ENCODE measurements at regions not wholly inside any gene's neighbourhood (a gene's known extent, or its start where the extent isn't known, plus 50 kb on each side); places are given as distances from the start of the nearest gene placed in this dataset.
"Not testable (repeated sequence)": the region's sequence is repeated elsewhere in the genome, so short reads cannot be mapped to it uniquely, and the experiment has no call there.

GRCh38 chr9:104276709-104277245 is 182.7 kb downstream of the SMC2 start:
- DNase-seq = no peak

GRCh38 chr9:104278929-104279496 is 184.9 kb downstream of the SMC2 start:
- no peak for DNase-seq

DNA sequence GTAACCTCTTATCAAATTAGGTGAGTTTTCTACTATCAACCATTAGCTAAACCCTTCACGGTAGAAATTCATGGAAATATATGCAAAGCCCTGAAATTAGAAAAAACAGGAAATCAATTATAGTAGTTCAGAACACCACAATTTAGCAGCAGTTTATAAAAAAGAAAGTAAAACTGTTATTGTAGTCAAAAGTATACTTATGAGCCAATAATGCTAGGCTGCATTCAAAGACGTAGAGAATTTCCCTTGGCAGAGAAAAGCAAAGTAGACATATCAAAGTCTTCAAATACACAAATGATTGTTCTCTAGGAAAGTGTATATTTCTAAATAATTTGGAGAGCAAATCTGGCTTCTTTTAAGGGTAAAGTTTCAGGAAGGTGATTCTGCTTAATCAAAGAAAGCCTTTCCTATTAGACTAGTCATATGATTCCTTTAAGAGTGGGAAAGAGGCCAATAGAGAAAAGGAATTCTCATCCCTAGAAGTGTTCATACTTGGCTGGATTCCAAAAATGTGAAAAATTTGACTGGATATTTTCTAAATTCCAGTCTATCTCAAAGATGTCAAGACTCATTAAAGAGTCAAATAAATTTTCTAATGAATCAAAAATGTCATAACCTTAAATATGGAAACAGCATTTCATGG is 185.5 kb downstream of the SMC2 start:
- DNase-seq = no peak

DNA sequence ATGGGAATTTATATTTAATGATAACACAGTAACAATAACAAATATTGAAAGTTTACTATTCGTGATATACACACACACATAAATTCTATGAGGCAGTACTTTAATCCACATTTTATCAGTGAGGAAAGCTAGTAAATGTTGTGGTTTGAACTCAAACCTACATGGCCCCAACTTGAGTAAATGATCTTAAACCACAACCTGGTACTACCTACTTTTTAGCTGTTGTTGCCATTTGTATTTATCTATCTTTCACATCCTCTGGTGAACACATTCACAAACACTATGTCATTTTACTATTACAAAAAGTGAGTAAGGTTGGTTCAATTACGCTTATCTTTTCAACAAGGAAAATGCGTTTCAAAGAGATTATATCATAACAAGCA is 186.1 kb downstream of the SMC2 start:
- no peak for DNase-seq

- no peak for DNase-seq
Measured at GRCh38 chr9:104280711-104281110, 186.6 kb downstream of the SMC2 start.

- no peak for DNase-seq
Measured at GRCh38 chr9:104286187-104286586, 192.1 kb downstream of the SMC2 start.

DNA sequence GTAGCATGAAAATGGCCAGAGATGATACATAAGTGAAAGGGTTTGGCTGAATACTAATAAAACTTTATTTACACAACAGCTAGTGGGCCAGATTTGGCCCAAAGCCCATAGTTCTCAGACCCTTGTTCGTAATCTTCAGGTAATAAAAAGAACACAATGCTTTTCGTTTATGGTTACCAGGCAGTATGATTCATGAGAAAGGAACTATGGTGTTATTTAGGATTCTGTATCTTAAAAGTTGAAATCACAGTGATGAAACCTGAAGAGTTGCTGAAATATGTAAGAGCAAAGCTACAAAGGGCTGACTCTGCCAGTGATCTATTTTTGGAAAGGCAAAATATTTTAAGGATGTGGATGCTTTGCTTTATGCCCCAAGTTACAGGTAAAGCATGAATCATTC is 192.7 kb downstream of the SMC2 start:
- DNase-seq = no peak

DNA sequence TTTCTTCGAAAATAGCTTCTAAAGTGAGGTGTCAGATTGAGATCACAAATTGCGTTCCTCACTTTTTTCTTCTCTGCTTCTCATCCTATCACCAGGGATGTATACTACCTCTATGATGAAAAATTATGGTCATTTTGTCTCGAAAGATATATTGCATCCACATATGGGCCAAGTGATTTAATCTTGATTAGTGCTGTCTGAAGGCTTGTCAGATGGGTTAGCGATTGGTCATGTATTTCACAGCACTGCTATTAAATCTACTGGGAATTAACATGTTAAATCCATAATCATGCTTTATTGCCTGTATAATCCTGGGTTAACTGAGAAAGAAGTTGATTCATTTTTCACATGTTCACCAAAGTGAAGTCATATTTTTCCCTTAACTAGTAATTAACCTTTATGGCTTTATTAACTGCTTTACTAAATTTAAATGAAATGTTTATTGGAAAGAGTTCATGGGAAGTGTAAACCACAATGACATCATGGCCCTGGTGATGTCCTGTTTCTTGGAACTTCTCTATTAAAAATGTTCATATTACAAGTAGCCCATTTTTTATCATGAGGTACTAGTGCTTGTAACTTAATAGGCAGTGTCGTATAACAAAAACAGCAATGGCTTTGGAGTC is 193.3 kb downstream of the SMC2 start:
- DNase-seq = no peak

DNA sequence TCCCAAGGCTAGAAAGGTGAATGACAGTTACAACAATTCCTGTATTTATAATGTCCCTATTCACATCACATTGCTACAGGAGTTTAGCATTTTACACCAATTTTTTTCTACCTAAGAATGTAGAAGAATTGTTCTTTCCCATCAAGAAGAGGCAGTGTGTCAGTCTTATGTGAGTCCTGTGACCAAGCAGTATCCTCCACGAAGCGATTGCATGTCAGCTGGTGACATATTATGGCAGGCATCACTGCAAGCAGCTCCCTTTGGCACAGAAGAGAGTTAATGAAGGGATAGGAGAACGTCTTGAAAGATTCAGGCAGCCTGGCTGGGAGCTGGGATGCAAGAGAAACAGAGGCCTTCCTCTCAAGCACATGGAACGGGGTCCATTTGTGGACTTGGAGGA is 199.8 kb downstream of the SMC2 start:
- no peak for DNase-seq

DNA sequence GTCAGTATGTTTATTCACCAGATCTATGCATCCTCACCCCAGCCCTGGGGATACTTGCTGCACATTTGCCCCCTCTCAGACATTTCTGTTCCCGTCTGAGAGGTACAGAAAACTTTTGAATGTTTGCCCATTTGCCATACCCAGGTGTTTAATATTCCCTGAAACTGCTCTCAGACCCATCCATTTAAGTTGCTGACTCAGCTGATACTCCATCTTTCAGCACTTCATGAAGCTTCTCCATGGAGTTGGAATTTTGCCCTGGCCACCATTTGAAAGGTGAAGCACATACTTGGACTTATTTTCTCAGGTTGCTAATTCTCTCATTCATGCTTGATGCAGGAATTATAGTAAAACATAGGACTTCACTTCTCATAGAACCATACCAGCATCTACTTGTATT is 203.9 kb upstream of the OR13F1 start:
- DNase-seq = no peak

DNA sequence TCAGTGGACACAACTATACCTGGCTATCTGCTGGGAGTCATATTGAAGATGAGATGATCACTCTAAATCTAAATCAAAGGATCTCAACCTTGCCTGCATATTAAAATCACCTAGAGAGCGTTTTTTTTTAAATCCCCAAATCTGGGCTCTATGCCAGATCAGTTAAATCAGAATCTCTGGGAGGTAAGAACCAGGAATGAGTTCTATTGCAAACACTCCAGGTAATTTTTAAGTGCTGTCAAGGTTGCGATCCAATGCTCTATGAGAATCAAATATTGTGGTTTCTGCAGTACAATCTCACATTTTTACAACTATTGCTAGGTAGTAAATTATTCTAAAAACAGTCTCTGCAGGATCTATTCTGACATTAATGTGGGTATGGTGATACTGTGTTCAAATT is 202.3 kb upstream of the OR13F1 start:
- no peak for DNase-seq

GRCh38 chr9:104302775-104303174 is 201.3 kb upstream of the OR13F1 start:
- no peak for DNase-seq

GRCh38 chr9:104304925-104305324 is 199.1 kb upstream of the OR13F1 start:
- no peak for DNase-seq

- DNase-seq = no peak
Measured at GRCh38 chr9:104313396-104314110, 190.5 kb upstream of the OR13F1 start.

DNA sequence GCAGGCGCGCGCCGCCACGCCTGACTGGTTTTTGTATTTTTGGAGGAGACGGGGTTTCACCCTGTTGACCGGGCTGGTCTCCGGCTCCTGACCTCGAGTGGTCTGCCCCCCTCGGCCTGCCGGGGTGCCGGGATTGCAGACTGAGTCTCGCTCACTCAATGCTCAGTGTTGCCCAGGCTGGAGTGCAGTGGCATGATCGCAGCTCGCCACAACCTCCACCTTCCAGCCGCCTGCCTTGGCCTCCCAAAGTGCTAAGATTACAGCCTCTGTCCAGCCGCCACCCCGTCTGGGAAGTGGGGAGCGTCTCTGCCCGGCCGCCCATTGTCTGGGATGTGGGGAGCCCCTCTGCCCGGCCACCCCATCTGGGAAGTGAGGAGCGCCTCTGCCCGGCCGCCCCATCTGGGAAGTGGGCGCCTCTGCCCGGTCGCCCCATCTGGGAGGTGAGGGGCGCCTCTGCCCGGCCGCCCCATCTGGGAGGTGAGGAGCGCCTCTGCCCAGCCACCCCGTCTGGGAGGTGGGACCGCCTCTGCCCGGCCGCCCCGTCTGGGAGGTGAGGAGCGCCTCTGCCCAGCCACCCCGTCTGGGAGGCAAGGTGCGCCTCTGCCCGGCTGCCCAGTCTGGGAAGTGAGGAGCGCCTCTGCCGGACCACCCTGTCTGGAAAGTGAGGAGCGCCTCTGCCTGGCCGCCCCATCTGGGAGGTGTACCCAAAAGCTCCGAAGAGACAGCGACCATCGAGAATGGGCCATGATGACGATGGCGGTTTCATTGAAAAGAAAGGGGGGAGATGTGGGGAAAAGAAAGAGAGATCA is 187.7 kb upstream of the OR13F1 start:
- DNase-seq = not testable (repeated sequence)

- DNase-seq = no peak
Measured at GRCh38 chr9:104319198-104319597, 184.9 kb upstream of the OR13F1 start.

DNA sequence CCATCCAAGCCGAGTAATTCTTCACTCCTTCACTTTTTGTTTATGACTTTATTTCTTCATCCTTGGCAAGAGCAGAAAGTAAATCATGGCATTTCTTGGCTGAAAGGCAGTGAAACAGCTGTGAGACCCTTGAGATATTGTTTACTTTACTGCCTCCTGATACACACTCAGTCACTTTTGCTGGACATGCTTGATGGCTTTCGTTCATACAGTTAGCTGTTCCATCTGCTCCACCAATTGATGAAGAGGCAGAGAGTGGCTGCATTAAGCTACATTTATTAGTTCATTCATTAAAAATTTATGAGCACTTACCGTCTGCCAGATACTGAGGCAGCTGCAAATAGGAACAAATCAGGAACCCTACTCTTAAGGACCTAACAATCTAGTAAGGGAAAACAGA is 184.4 kb upstream of the OR13F1 start:
- DNase-seq = no peak

GRCh38 chr9:104322596-104322995 is 181.5 kb upstream of the OR13F1 start:
- DNase-seq = no peak

DNA sequence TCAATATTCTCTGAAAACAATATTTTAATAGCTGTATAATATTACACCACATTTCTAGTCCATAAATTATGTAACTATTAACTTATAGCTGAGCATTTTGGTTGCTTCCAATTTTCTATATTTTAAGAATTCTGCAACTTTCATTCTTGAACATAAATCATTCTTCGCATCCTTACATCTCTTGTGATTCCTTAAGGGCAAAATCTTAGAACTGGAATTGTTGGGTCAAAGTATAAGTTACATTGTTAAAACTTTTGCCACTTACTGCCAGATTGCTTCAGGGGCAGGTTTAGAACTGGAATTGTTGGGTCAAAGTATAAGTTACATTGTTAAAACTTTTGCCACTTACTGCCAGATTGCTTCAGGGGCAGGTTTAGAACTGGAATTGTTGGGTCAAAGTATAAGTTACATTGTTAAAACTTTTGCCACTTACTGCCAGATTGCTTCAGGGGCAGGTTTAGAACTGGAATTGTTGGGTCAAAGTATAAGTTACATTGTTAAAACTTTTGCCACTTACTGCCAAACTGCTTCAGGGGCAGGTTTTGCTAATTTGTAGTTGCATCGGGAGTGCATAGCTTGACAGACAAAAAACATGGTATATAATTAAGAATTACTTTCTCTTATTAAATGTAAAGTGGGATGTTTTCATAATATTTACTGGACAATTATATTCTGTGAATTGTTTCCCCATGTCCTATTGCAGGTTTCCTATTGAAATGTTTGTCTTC is 179.9 kb upstream of the OR13F1 start:
- not testable (repeated sequence) for DNase-seq

DNA sequence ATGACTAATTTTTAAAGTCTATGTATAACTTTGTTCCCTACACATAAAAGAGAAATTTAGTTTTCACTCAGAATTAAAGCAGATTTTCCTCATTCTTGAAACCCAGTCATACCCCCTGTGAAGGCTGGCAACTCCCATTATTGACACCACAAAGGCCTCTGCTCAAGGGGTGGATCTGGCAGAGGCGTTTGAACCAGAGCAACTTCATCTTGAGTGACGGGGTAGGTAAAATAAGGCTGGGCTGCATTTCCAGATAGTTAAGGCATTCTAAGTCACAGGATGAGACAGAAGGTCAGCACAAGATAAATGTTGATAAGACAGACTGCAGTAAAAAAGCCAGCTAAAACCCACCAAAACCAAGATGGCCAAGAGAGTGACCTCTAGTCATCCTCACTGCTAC is 177.2 kb upstream of the OR13F1 start:
- no peak for DNase-seq

GRCh38 chr9:104329245-104329644 is 174.8 kb upstream of the OR13F1 start:
- no peak for DNase-seq

DNA sequence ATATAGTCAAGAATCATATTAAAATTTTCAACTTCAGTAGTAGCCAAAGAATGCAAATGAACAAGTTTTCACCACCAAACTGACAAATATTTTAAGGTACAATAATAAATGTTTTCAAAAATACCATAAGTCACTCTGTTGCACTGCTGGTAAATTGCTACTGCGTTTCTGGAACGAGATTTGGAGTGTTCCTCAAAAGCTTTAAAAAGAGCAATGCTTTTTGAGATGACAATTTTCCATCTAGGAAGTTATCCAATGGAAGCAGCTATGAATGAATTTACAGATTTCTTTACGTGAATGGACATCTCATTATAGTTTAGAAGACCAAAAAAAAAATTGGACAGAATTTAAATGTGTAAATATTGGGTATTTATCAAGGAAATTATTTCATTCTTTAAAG is 173.2 kb upstream of the OR13F1 start:
- DNase-seq = no peak
